Neural crest cell (in vitro differentiated cells): ENCODE measurements at regions not wholly inside any gene's neighbourhood (a gene's known extent, or its start where the extent isn't known, plus 50 kb on each side); places are given as distances from the start of the nearest gene placed in this dataset.

Experiments
- DNase-seq: peaks from one replicate; pipeline ENCODE4 v3.0.0; 2021; ENCODE audit warnings: low read depth, mixed read lengths, low spot score
- H3K27ac Mint-ChIP-seq: one replicate; pipeline ENCODE4 v1.8.0; 2021; ENCODE audit warnings: mild to moderate bottlenecking, mixed read lengths; ENCODE audit not compliant: unreplicated experiment
- H3K27me3 Mint-ChIP-seq: 2 replicates; pipeline ENCODE4 v1.8.0; 2021; ENCODE audit warnings: low read depth, mild to moderate bottlenecking, mixed read lengths
- H3K36me3 Mint-ChIP-seq: 2 replicates; pipeline ENCODE4 v1.8.0; 2021; ENCODE audit warnings: low read depth, mild to moderate bottlenecking, mixed read lengths
- H3K4me1 Mint-ChIP-seq: 2 replicates; pipeline ENCODE4 v1.8.0; 2021; ENCODE audit warnings: mixed read lengths
- H3K4me3 Mint-ChIP-seq: one replicate; pipeline ENCODE4 v1.8.0; 2021; ENCODE audit warnings: mild to moderate bottlenecking, mixed read lengths
- H3K9me3 Mint-ChIP-seq: 2 replicates; pipeline ENCODE4 v1.8.0; 2021; ENCODE audit warnings: mixed read lengths
- TF ChIP-seq, protein P1 (sequence below): fragments of 200-600 bp; sonication (generic); conservative IDR thresholded peaks from 2 replicates; pipeline ENCODE4 v1.5.0; 2021; ENCODE audit warnings: antibody characterized with exemption, mild to moderate bottlenecking

- TF ChIP-seq, protein P1, sequence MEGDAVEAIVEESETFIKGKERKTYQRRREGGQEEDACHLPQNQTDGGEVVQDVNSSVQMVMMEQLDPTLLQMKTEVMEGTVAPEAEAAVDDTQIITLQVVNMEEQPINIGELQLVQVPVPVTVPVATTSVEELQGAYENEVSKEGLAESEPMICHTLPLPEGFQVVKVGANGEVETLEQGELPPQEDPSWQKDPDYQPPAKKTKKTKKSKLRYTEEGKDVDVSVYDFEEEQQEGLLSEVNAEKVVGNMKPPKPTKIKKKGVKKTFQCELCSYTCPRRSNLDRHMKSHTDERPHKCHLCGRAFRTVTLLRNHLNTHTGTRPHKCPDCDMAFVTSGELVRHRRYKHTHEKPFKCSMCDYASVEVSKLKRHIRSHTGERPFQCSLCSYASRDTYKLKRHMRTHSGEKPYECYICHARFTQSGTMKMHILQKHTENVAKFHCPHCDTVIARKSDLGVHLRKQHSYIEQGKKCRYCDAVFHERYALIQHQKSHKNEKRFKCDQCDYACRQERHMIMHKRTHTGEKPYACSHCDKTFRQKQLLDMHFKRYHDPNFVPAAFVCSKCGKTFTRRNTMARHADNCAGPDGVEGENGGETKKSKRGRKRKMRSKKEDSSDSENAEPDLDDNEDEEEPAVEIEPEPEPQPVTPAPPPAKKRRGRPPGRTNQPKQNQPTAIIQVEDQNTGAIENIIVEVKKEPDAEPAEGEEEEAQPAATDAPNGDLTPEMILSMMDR: no peak
- peak overlapping the region; percentile 96 for H3K27ac Mint-ChIP-seq
- H3K27me3 Mint-ChIP-seq: no peaks in the 10 kb centered on the region
- peaks cover 5% of the 10 kb centered on the region for H3K9me3 Mint-ChIP-seq
- H3K4me3 Mint-ChIP-seq: peak overlapping the region; percentile 16
- H3K36me3 Mint-ChIP-seq: peaks cover 6% of the 10 kb centered on the region
- peaks cover 72% of the 10 kb centered on the region for H3K4me1 Mint-ChIP-seq
- no peak for DNase-seq
These were observed 140.9 kb downstream of the ZFP36L2 start for GRCh38 chr2:43085505-43085904.

GRCh38 chr2:43084699-43085091 is 141.7 kb downstream of the ZFP36L2 start:
- Mint-ChIP-seq H3K27ac (peak overlapping the region; percentile 9), H3K4me3 (peak overlapping the region; percentile 15), H3K9me3 (peaks cover 2% of the 10 kb centered on the region), H3K36me3 (peaks cover 3% of the 10 kb centered on the region), H3K27me3 (no peaks in the 10 kb centered on the region), H3K4me1 (peaks cover 76% of the 10 kb centered on the region)
- no peak for DNase-seq
- TF ChIP-seq, protein P1: no peak

DNA sequence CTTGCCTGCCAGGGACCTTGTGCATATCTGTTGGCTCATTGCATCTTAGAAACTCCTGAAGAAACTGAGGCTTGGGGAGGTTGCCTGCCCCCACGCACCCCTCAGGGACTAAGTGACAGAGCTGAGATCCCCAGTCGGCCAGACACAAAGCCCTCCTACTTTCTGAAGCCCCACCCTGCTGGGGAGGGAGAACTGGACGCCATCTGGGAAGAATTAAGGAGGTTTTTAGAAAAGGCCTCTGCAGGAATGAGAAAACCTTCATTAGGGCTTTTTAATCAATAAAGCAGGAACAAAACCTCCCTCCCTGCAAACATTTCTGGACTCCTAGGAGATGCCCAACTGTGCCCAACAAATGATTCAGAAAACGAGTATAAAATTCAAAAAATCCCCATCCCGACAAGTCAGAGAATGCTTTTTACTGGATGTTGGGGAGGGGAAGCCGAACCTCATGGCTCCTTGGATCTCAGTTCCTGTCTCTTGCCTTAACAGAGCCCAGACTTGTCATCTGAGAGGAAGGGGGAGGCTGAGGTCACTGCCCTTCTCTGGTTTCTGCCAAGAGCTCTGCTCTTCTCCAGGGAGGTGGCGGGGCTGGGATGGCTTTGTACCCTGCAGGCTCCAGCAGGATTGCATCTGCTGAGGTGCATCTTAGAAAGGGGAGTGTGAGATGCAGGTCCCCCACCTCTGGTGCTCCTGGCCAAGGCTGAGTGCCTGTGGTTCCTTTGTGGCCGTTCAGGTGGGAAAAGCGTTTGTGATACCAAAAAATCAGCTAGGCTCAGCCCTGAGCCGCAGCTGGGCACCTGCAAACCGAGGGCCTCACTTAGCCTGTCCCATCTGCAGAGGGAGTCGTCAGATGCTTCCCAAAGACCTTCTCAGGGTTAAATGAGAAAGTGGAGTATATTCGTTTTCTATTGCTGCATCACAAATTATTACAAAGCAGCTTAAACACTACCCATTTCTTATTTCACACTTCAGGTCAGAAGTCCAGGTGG is 142.4 kb downstream of the ZFP36L2 start:
- TF ChIP-seq, protein P1: no peak
- Mint-ChIP-seq H3K27me3 (no peaks in the 10 kb centered on the region), H3K9me3 (no peaks in the 10 kb centered on the region), H3K36me3 (no peaks in the 10 kb centered on the region), H3K4me3 (peak overlapping the region; percentile 58), H3K27ac (peak overlapping the region; percentile 91), H3K4me1 (peaks cover 75% of the 10 kb centered on the region)
- no peak for DNase-seq

- Mint-ChIP-seq H3K27ac (peak overlapping the region; percentile 91), H3K4me1 (peaks cover 67% of the 10 kb centered on the region), H3K9me3 (no peaks in the 10 kb centered on the region), H3K36me3 (no peaks in the 10 kb centered on the region), H3K27me3 (no peaks in the 10 kb centered on the region), H3K4me3 (peak overlapping the region; percentile 58)
- TF ChIP-seq, protein P1: no peak
- DNase-seq: no peak
These were observed 143.3 kb downstream of the ZFP36L2 start for GRCh38 chr2:43082903-43083677.

- TF ChIP-seq, protein P1: no peak
- Mint-ChIP-seq H3K27ac (peak overlapping the region; percentile 93), H3K4me1 (peaks cover 68% of the 10 kb centered on the region), H3K36me3 (no peaks in the 10 kb centered on the region), H3K27me3 (no peaks in the 10 kb centered on the region), H3K4me3 (no peak overlapping the region), H3K9me3 (no peaks in the 10 kb centered on the region)
- no peak for DNase-seq
These were observed 144.1 kb downstream of the ZFP36L2 start for GRCh38 chr2:43082111-43082894.
